IMR-90 (cell line): ENCODE measurements at regions not wholly inside any gene's neighbourhood (a gene's known extent, or its start where the extent isn't known, plus 50 kb on each side); places are given as distances from the start of the nearest gene placed in this dataset.
A peak's percentile ranks its signal among the peaks of the same experiment; 100 is the strongest.

ENCODE experiments used
- ATAC-seq: fragments of 200-7000 bp; cut with Tn5 transposase; 2 replicates; pipeline ENCODE4 v1.9.1; 2020; ENCODE audit warnings: low read depth, mild to moderate bottlenecking, moderate library complexity
- BruUV-seq: library from RNA; stranded (reverse); fragments of 400-500 nt; replicated peaks from 2 replicates; lab custom pipeline; 2021; lab: Mats Ljungman, UMichigan
- CTCF ChIA-PET: fragments of 300-600 bp; formaldehyde crosslinking; extraction: SDS; loops from one replicate; lab custom pipeline; 2021; ENCODE audit warnings: antibody characterized with exemption; lab: Yijun Ruan, JAX
- POLR2A ChIA-PET: fragments of 300-600 bp; sonication (Branson Sonifier 250); formaldehyde crosslinking; loops from one replicate; lab custom pipeline; 2022; ENCODE audit warnings: antibody characterized with exemption; ENCODE audit not compliant: unreplicated experiment; lab: Charles Lee
- DNase-seq: peaks from one replicate; pipeline ENCODE4 v3.0.0; 2013
- H2AFZ ChIP-seq: replicated peaks from 2 replicates; pipeline ENCODE3; 2013; ENCODE audit warnings: low read length, mild to moderate bottlenecking; ENCODE audit not compliant: poor library complexity
- H2AK5ac ChIP-seq: 2 replicates; pipeline ENCODE4 v1.6.1; 2013; ENCODE audit warnings: low read depth, low read length, inconsistent platforms
- H2AK9ac ChIP-seq: replicated peaks from 2 replicates; pipeline ENCODE3; 2013; ENCODE audit warnings: mild to moderate bottlenecking, low read depth, low read length, moderate library complexity; ENCODE audit not compliant: poor library complexity
- H2BK120ac ChIP-seq: 2 replicates; pipeline ENCODE4 v1.6.1; 2013; ENCODE audit warnings: low read depth, low read length, inconsistent platforms
- H2BK15ac ChIP-seq: 3 replicates; pipeline ENCODE4 v1.6.1; 2013; ENCODE audit warnings: low read depth, low read length, inconsistent platforms
- H2BK20ac ChIP-seq: 2 replicates; pipeline ENCODE4 v1.6.1; 2013; ENCODE audit warnings: low read depth, mild to moderate bottlenecking, inconsistent platforms, low read length, moderate library complexity
- H2BK5ac ChIP-seq: 2 replicates; pipeline ENCODE4 v1.6.1; 2013; ENCODE audit warnings: mild to moderate bottlenecking, low read depth, low read length, inconsistent platforms; ENCODE audit not compliant: poor library complexity, severe bottlenecking
- H3K14ac ChIP-seq: replicated peaks from 2 replicates; pipeline ENCODE4 v1.6.1; 2013; ENCODE audit warnings: low read depth, low read length, inconsistent platforms
- H3K18ac ChIP-seq: 2 replicates; pipeline ENCODE4 v1.6.1; 2013; ENCODE audit warnings: low read depth, low read length, control low read depth
- H3K23ac ChIP-seq: 2 replicates; pipeline ENCODE4 v1.6.1; 2013; ENCODE audit warnings: low read depth, low read length, inconsistent platforms
- H3K27ac ChIP-seq: 2 replicates; pipeline ENCODE4 v1.5.1; 2013; ENCODE audit warnings: mild to moderate bottlenecking, control low read depth, low read length; ENCODE audit not compliant: insufficient read depth
- H3K27me3 ChIP-seq: 2 replicates; pipeline ENCODE4 v1.6.1; 2013; ENCODE audit warnings: low read length; ENCODE audit not compliant: control insufficient read depth, insufficient read depth
- H3K36me3 ChIP-seq: 2 replicates; pipeline ENCODE4 v1.6.1; 2013; ENCODE audit warnings: low read length, mixed read lengths; ENCODE audit not compliant: control insufficient read depth, insufficient read depth
- H3K4ac ChIP-seq: 2 replicates; pipeline ENCODE4 v1.6.1; 2013; ENCODE audit warnings: low read depth, low read length, inconsistent platforms
- H3K4me1 ChIP-seq: 2 replicates; pipeline ENCODE4 v1.6.1; 2013; ENCODE audit warnings: low read length, mixed read lengths; ENCODE audit not compliant: control insufficient read depth, insufficient read depth
- H3K4me2 ChIP-seq: 2 replicates; pipeline ENCODE4 v1.6.1; 2013; ENCODE audit warnings: low read depth, mild to moderate bottlenecking, control low read depth, low read length, moderate library complexity
- H3K4me3 ChIP-seq: 2 replicates; pipeline ENCODE4 v1.5.1; 2013; ENCODE audit warnings: low read depth, mild to moderate bottlenecking, control low read depth, low read length, moderate library complexity; ENCODE audit not compliant: insufficient read depth
- H3K56ac ChIP-seq: 2 replicates; pipeline ENCODE4 v1.6.1; 2013; ENCODE audit warnings: low read length, inconsistent platforms; ENCODE audit not compliant: insufficient read depth; ENCODE audit errors: extremely low read depth
- H3K79me1 ChIP-seq, 2 experiments: 2 replicates each; pipeline ENCODE4 v1.6.1; 2013; ENCODE audit warnings: low read length in 2 of 2, inconsistent platforms in 1 of 2, low read depth in 1 of 2
- H3K9ac ChIP-seq: 2 replicates; pipeline ENCODE4 v1.6.1; 2013; ENCODE audit warnings: low read depth, low read length, control low read depth
- H3K9me1 ChIP-seq: 2 replicates; pipeline ENCODE4 v1.6.1; 2013; ENCODE audit warnings: low read length, inconsistent platforms; ENCODE audit not compliant: insufficient read depth
- H3K9me3 ChIP-seq: 2 replicates; pipeline ENCODE4 v1.6.1; 2013; ENCODE audit warnings: low read length; ENCODE audit not compliant: control insufficient read depth, insufficient read depth
- H4K20me1 ChIP-seq: 2 replicates; pipeline ENCODE4 v1.6.1; 2013; ENCODE audit warnings: low read length, inconsistent platforms; ENCODE audit not compliant: insufficient read depth
- H4K5ac ChIP-seq: 2 replicates; pipeline ENCODE4 v1.6.1; 2013; ENCODE audit warnings: mild to moderate bottlenecking, low read depth, low read length, control low read depth
- H4K8ac ChIP-seq, 2 experiments: 2 replicates each; pipeline ENCODE4 v1.6.1; 2013; ENCODE audit warnings: low read depth in 2 of 2, low read length in 2 of 2, control low read depth in 1 of 2, inconsistent platforms in 1 of 2
- H4K91ac ChIP-seq: 2 replicates; pipeline ENCODE4 v1.6.1; 2013; ENCODE audit warnings: low read depth, low read length, inconsistent platforms; ENCODE audit not compliant: insufficient read depth
- CEBPB ChIP-seq: IDR thresholded peaks from 2 replicates; pipeline ENCODE4 v1.6.1; 2012; ENCODE audit warnings: low read depth, low read length, improper control_type of control experiment
- CHD1 ChIP-seq: IDR thresholded peaks from 2 replicates; pipeline ENCODE4 v1.6.1; 2012; ENCODE audit warnings: low read depth, low read length, improper control_type of control experiment
- FOS ChIP-seq: fragments of 150-350 bp; IDR thresholded peaks from 2 replicates; pipeline ENCODE4 v1.6.1; 2016; ENCODE audit warnings: low read depth, low read length
- MAZ ChIP-seq: IDR thresholded peaks from 2 replicates; pipeline ENCODE4 v1.6.1; 2012; ENCODE audit warnings: low read depth, mild to moderate bottlenecking, low read length, improper control_type of control experiment, moderate library complexity, borderline replicate concordance
- MXI1 ChIP-seq: IDR thresholded peaks from 2 replicates; pipeline ENCODE4 v1.6.1; 2012; ENCODE audit warnings: low read depth, mild to moderate bottlenecking, low read length, moderate library complexity, borderline replicate concordance
- NFE2L2 ChIP-seq: fragments of 150-350 bp; IDR thresholded peaks from 2 replicates; pipeline ENCODE4 v1.6.1; 2016; ENCODE audit warnings: low read depth, mild to moderate bottlenecking, low read length
- RAD21 ChIP-seq: IDR thresholded peaks from 2 replicates; pipeline ENCODE4 v1.6.1; 2012; ENCODE audit warnings: low read length, improper control_type of control experiment
- RFX5 ChIP-seq: IDR thresholded peaks from 2 replicates; pipeline ENCODE4 v1.8.0; 2012; ENCODE audit warnings: low read depth, mild to moderate bottlenecking, low read length, moderate library complexity
- dilution Hi-C: fragments of 300-500 bp; cut with HindIII; formaldehyde crosslinking; loops from one replicate; pipeline ENCODE4 v1.14.3; 2018; ENCODE audit warnings: low sequenced_read_pairs; ENCODE audit not compliant: unreplicated experiment
- in situ Hi-C: fragments of 300-500 bp; cut with MboI; formaldehyde crosslinking; loops from 3 replicates; pipeline ENCODE4 v1.14.3; 2019; ENCODE audit warnings: low sequenced_read_pairs, inconsistent platforms, mixed read lengths
- intact Hi-C: fragments of 100-400 bp; cut with micrococcal nuclease; formaldehyde crosslinking; loops from 2 replicates; pipeline ENCODE4 v1.10.0; 2022
- TF ChIP-seq, protein P1 (sequence below): conservative IDR thresholded peaks from 2 replicates; pipeline ENCODE4 v1.5.1; 2012; ENCODE audit warnings: mild to moderate bottlenecking, low read depth, low read length, improper control_type of control experiment
- TF ChIP-seq, protein P2 (sequence below): fragments of 150-350 bp; IDR thresholded peaks from 2 replicates; pipeline ENCODE4 v1.6.1; 2016; ENCODE audit warnings: low read depth, mild to moderate bottlenecking, low read length, moderate library complexity, borderline replicate concordance

DNA sequence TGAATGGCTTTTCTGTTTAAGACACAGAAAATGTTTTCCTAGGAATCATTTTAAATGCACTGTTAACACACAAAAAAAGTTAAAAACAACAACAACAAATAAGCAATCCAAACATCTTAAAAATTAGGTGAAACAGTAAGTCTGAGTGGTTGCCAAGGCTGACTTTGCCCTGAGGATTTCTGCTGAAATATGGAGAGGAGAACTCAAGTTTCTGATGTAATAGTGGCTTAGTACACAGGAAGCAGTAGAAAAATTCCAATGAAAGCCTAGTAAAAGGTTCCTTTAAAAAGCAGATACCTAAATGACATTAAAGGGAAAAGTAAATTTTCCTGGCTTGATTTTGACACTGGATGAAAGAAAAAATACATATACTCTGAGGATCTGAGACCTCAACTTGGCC is 184.2 kb downstream of the EPM2A start:
- H4K8ac ChIP-seq: no peak overlapping the region
- no peaks in the 10 kb centered on the region for H3K9me3 ChIP-seq
- H3K23ac ChIP-seq: no peak overlapping the region
- intact Hi-C loops (loop anchor here (10.0 kb wide), 1 partner anchor 316 kb away; no protein-coding TSS in a partner anchor), dilution Hi-C loops (no loop called here), in situ Hi-C loops (no loop called here)
- H3K27ac ChIP-seq: no peak overlapping the region
- H2BK5ac ChIP-seq: no peak overlapping the region
- no peaks in the 10 kb centered on the region for H3K36me3 ChIP-seq
- no peak overlapping the region for H2AK9ac ChIP-seq
- no peak overlapping the region for H3K9ac ChIP-seq
- no peak overlapping the region for H3K56ac ChIP-seq
- H2BK15ac ChIP-seq: no peak overlapping the region
- no peak overlapping the region for H2BK20ac ChIP-seq
- H2AK5ac ChIP-seq: no peak overlapping the region
- TF ChIP-seq FOS: no peak
- no peak for TF ChIP-seq MAZ
- TF ChIP-seq CEBPB: no peak
- no peak for TF ChIP-seq RFX5
- no peak for TF ChIP-seq RAD21
- no peak for TF ChIP-seq CHD1
- TF ChIP-seq, protein P1, sequence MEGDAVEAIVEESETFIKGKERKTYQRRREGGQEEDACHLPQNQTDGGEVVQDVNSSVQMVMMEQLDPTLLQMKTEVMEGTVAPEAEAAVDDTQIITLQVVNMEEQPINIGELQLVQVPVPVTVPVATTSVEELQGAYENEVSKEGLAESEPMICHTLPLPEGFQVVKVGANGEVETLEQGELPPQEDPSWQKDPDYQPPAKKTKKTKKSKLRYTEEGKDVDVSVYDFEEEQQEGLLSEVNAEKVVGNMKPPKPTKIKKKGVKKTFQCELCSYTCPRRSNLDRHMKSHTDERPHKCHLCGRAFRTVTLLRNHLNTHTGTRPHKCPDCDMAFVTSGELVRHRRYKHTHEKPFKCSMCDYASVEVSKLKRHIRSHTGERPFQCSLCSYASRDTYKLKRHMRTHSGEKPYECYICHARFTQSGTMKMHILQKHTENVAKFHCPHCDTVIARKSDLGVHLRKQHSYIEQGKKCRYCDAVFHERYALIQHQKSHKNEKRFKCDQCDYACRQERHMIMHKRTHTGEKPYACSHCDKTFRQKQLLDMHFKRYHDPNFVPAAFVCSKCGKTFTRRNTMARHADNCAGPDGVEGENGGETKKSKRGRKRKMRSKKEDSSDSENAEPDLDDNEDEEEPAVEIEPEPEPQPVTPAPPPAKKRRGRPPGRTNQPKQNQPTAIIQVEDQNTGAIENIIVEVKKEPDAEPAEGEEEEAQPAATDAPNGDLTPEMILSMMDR: no peak
- TF ChIP-seq, protein P2, sequence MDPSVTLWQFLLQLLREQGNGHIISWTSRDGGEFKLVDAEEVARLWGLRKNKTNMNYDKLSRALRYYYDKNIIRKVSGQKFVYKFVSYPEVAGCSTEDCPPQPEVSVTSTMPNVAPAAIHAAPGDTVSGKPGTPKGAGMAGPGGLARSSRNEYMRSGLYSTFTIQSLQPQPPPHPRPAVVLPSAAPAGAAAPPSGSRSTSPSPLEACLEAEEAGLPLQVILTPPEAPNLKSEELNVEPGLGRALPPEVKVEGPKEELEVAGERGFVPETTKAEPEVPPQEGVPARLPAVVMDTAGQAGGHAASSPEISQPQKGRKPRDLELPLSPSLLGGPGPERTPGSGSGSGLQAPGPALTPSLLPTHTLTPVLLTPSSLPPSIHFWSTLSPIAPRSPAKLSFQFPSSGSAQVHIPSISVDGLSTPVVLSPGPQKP: no peak
- TF ChIP-seq NFE2L2: no peak
- TF ChIP-seq MXI1: no peak
- H3K4ac ChIP-seq: no peak overlapping the region
- ATAC-seq (no peak), DNase-seq (peak; percentile 8)
- no TSS peak for BruUV-seq
- POLR2A ChIA-PET: no interaction called here
- no peaks in the 10 kb centered on the region for H4K20me1 ChIP-seq
- H3K4me1 ChIP-seq: no peaks in the 10 kb centered on the region; the same call in 1 of the 2 replicates
- no peak overlapping the region for H4K91ac ChIP-seq
- CTCF ChIA-PET: no interaction called here
- no peak overlapping the region for H3K4me2 ChIP-seq
- no peak overlapping the region for H2BK120ac ChIP-seq
- H3K27me3 ChIP-seq: no peaks in the 10 kb centered on the region
- H2AFZ ChIP-seq: no peak overlapping the region
- H3K79me1 ChIP-seq: no peaks in the 10 kb centered on the region
- no peak overlapping the region for H4K5ac ChIP-seq
- H3K9me1 ChIP-seq: no peaks in the 10 kb centered on the region; the same call in 1 of the 2 replicates
- no peak overlapping the region for H3K18ac ChIP-seq
- H3K14ac ChIP-seq: no peak overlapping the region
- no peak overlapping the region for H3K4me3 ChIP-seq
